Activated CD8-positive, alpha-beta memory T cell treated with anti-CD3 and anti-CD28 coated beads, Interleukin-2, amount 50 U/mL, for 1 hour (primary cell): ENCODE measurements at regions not wholly inside any gene's neighbourhood (a gene's known extent, or its start where the extent isn't known, plus 50 kb on each side); places are given as distances from the start of the nearest gene placed in this dataset.

Experiments
- DNase-seq: peaks from one replicate; pipeline ENCODE4 v3.0.0-alpha.2; 2020; ENCODE audit errors: extremely low read depth

GRCh38 chr2:8472545-8473323 is 209.1 kb upstream of the ID2 start:
- DNase-seq: no peak

- DNase-seq: no peak
Observed at GRCh38 chr2:8475349-8476031, 206.4 kb upstream of the ID2 start.

- DNase-seq: no peak
Observed at GRCh38 chr2:8477552-8478470, 204.0 kb upstream of the ID2 start.

GRCh38 chr2:8478471-8478793 is 203.4 kb upstream of the ID2 start:
- no peak for DNase-seq

- no peak for DNase-seq
Observed at GRCh38 chr2:8479298-8479697, 202.6 kb upstream of the ID2 start.

GRCh38 chr2:8480915-8481314 is 200.9 kb upstream of the ID2 start:
- no peak for DNase-seq

GRCh38 chr2:8481463-8482009 is 200.3 kb upstream of the ID2 start:
- no peak for DNase-seq

- DNase-seq: no peak
Observed at GRCh38 chr2:8482432-8482831, 199.4 kb upstream of the ID2 start.

- DNase-seq: no peak
Observed at GRCh38 chr2:8484502-8485283, 197.2 kb upstream of the ID2 start.

GRCh38 chr2:8485736-8486135 is 196.1 kb upstream of the ID2 start:
- no peak for DNase-seq

GRCh38 chr2:8486141-8486540 is 195.7 kb upstream of the ID2 start:
- no peak for DNase-seq

- no peak for DNase-seq
Observed at GRCh38 chr2:8487461-8487932, 194.4 kb upstream of the ID2 start.

- DNase-seq: peak; percentile 36
Observed at GRCh38 chr2:8488001-8488738, 193.7 kb upstream of the ID2 start.

- DNase-seq: no peak
Observed at GRCh38 chr2:8489221-8489620, 192.6 kb upstream of the ID2 start.

- DNase-seq: no peak
Observed at GRCh38 chr2:8489751-8490150, 192.1 kb upstream of the ID2 start.

- DNase-seq: no peak
Observed at GRCh38 chr2:8490166-8490721, 191.6 kb upstream of the ID2 start.

- DNase-seq: no peak
Observed at GRCh38 chr2:8491296-8492027, 190.4 kb upstream of the ID2 start.

GRCh38 chr2:8494151-8494550 is 187.7 kb upstream of the ID2 start:
- no peak for DNase-seq

GRCh38 chr2:8494589-8494988 is 187.3 kb upstream of the ID2 start:
- no peak for DNase-seq
